ENCODE measurements at regions not wholly inside any gene's neighbourhood (a gene's known extent, or its start where the extent isn't known, plus 50 kb on each side); places are given as distances from the start of the nearest gene placed in this dataset.

- ChIA-PET CTCF (no interaction called here), POLR2A (no interaction called here)
- TF ChIP-seq CTCF (IDR thresholded peaks at IDR 0.05; ENCODE audit: control extremely low read depth, extremely low read depth, low read depth, missing control alignments) = no peak
- DNase-seq (ENCODE audit: extremely low spot score) = no peak
Measured at GRCh38 chr7:79714081-79714480, 260.6 kb upstream of the MAGI2 start.

- ChIA-PET CTCF (interaction anchor here (1.2 kb wide), 1 partner anchor 12 kb away, joined by 3 read pairs; no protein-coding TSS in a partner anchor), POLR2A (no interaction called here)
- TF ChIP-seq CTCF (IDR thresholded peaks at IDR 0.05; ENCODE audit: control extremely low read depth, extremely low read depth, low read depth, missing control alignments) = no peak
- DNase-seq (ENCODE audit: extremely low spot score) = no peak
Measured at GRCh38 chr7:79713276-79713675, 259.8 kb upstream of the MAGI2 start.

GRCh38 chr7:79711660-79712059 lies 258.2 kb upstream of the MAGI2 start:
- TF ChIP-seq CTCF (IDR thresholded peaks at IDR 0.05; ENCODE audit: control extremely low read depth, extremely low read depth, low read depth, missing control alignments) = no peak
- POLR2A ChIA-PET = no interaction called here
- CTCF ChIA-PET = no interaction called here
- DNase-seq (ENCODE audit: extremely low spot score) = no peak

- POLR2A ChIA-PET = no interaction called here
- CTCF ChIA-PET = no interaction called here
- no peak for DNase-seq (ENCODE audit: extremely low spot score)
- no peak for TF ChIP-seq CTCF (IDR thresholded peaks at IDR 0.05; ENCODE audit: control extremely low read depth, extremely low read depth, low read depth, missing control alignments)
Measured at GRCh38 chr7:79709574-79710409, 256.3 kb upstream of the MAGI2 start.

- TF ChIP-seq CTCF (IDR thresholded peaks at IDR 0.05; ENCODE audit: control extremely low read depth, extremely low read depth, low read depth, missing control alignments) = no peak
- DNase-seq (ENCODE audit: extremely low spot score) = no peak
- ChIA-PET CTCF (interaction anchor here (1.3 kb wide), 1 partner anchor 46 kb away, joined by 3 read pairs; no protein-coding TSS in a partner anchor), POLR2A (no interaction called here)
Measured at GRCh38 chr7:79702116-79702515, 248.6 kb upstream of the MAGI2 start.

- CTCF ChIA-PET = interaction anchor here (0.9 to 1.1 kb wide), 2 partner anchors 15 to 16 kb away, joined by 3 read pairs; no protein-coding TSS in a partner anchor
- no peak for DNase-seq (ENCODE audit: extremely low spot score)
- POLR2A ChIA-PET = no interaction called here
Measured at GRCh38 chr7:79692015-79692414, 238.5 kb upstream of the MAGI2 start.

More at GRCh38 chr7:79692015-79692414, 238.5 kb upstream of the MAGI2 start:
- TF ChIP-seq CTCF (IDR thresholded peaks at IDR 0.05; ENCODE audit: control extremely low read depth, extremely low read depth, low read depth, missing control alignments) = no peak
